Ascending aorta (tissue), 2 donors: ENCODE measurements at regions not wholly inside any gene's neighbourhood (a gene's known extent, or its start where the extent isn't known, plus 50 kb on each side); places are given as distances from the start of the nearest gene placed in this dataset.

Source experiments
- DNase-seq, 2 donors: peaks; one replicate each; pipeline ENCODE4 v3.0.0-alpha.2; 2019; ENCODE audit warnings: low spot score in 2 of 2
- H3K27ac ChIP-seq, 2 donors: fragments of 200-600 bp; sonication (generic); one replicate each; pipeline ENCODE4 v1.5.1; 2016 to 2017; ENCODE audit warnings: mild to moderate bottlenecking in 1 of 2
- H3K27me3 ChIP-seq: fragments of 200-600 bp; sonication (generic); one replicate; pipeline ENCODE4 v1.5.1; 2017
- H3K36me3 ChIP-seq, 2 donors: fragments of 200-600 bp; sonication (generic); one replicate each; pipeline ENCODE4 v1.5.1; 2016
- H3K4me1 ChIP-seq, 2 donors: fragments of 200-600 bp; sonication (generic); one replicate each; pipeline ENCODE4 v1.5.1; 2016 to 2017; ENCODE audit warnings: mild to moderate bottlenecking in 1 of 2
- H3K4me3 ChIP-seq, 2 donors: fragments of 200-600 bp; sonication (generic); one replicate each; pipeline ENCODE4 v1.5.1; 2016 to 2017; ENCODE audit warnings: mild to moderate bottlenecking in 1 of 2
- H3K9me3 ChIP-seq, 2 donors: fragments of 200-600 bp; sonication (generic); one replicate each; pipeline ENCODE4 v1.5.1; 2016
- intact Hi-C: fragments of 100-400 bp; cut with DNase I; formaldehyde crosslinking; loops from one replicate; pipeline ENCODE4 v1.15.1; 2023
- TF ChIP-seq, protein P1 (sequence below), 3 experiments: fragments of 200-600 bp in 2 of 3; fragments of 450-650 bp in 1 of 3; sonication (generic) in 2 of 3; IDR thresholded peaks; one replicate each; pipeline ENCODE4 v1.5.1; 2016 to 2019; ENCODE audit warnings: antibody characterized with exemption in 3 of 3, mild to moderate bottlenecking in 1 of 3, moderate library complexity in 1 of 3

DNA sequence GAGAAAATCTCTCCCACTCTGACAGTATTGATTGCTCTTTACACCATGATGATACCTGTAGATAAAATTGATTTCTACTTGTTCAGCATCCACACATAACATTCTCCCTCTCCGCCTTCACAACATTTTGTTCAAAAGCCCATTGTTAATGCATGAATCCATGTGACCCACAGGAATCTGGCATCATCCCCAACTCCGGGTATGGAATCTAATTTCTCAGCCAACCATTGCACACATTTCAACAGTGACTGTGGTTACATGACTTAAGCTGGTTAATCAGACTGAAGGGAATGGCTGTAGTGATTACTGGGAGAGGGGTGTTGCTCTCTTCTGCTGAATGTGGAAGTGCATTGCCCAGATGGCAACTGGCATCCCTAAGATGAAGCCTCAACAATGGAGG lies 161.4 kb upstream of the C16orf82 start:
- H3K36me3 ChIP-seq: no peaks in the 10 kb centered on the region
- H3K27ac ChIP-seq: no peak overlapping the region
- H3K4me3 ChIP-seq: no peak overlapping the region
- H3K4me1 ChIP-seq: no peaks in the 10 kb centered on the region
- TF ChIP-seq, protein P1, sequence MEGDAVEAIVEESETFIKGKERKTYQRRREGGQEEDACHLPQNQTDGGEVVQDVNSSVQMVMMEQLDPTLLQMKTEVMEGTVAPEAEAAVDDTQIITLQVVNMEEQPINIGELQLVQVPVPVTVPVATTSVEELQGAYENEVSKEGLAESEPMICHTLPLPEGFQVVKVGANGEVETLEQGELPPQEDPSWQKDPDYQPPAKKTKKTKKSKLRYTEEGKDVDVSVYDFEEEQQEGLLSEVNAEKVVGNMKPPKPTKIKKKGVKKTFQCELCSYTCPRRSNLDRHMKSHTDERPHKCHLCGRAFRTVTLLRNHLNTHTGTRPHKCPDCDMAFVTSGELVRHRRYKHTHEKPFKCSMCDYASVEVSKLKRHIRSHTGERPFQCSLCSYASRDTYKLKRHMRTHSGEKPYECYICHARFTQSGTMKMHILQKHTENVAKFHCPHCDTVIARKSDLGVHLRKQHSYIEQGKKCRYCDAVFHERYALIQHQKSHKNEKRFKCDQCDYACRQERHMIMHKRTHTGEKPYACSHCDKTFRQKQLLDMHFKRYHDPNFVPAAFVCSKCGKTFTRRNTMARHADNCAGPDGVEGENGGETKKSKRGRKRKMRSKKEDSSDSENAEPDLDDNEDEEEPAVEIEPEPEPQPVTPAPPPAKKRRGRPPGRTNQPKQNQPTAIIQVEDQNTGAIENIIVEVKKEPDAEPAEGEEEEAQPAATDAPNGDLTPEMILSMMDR (IDR thresholded peaks at IDR 0.05): no peak
- no peaks in the 10 kb centered on the region for H3K27me3 ChIP-seq
- no peak for DNase-seq
- H3K9me3 ChIP-seq: no peaks in the 10 kb centered on the region
- intact Hi-C loops: no loop called here

DNA sequence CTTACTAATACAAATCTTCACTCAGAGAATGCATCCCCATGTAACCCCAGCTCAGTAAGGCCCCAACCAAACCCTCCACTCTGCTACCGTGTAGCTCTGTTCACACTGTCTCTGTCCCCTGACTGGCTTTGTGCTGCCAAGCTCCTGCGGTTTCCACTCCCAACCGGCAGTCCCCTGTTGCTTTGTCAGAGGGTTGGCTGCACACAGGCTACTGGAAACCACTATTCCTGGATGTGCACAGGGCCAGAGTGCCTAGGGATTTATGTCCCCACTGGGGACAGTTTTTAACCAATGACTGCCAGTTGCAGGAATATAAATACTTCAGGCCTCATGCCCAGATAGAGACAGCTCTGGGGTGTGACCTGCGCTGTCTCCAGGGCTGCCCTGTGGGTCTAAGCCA lies 157.1 kb upstream of the C16orf82 start:
- H3K36me3 ChIP-seq: no peaks in the 10 kb centered on the region
- intact Hi-C loops: no loop called here
- H3K4me1 ChIP-seq: no peaks in the 10 kb centered on the region
- H3K27me3 ChIP-seq: no peaks in the 10 kb centered on the region
- no peaks in the 10 kb centered on the region for H3K9me3 ChIP-seq
- no peak overlapping the region for H3K27ac ChIP-seq
- TF ChIP-seq, protein P1 (IDR thresholded peaks at IDR 0.05): no peak
- no peak for DNase-seq
- no peak overlapping the region for H3K4me3 ChIP-seq

DNA sequence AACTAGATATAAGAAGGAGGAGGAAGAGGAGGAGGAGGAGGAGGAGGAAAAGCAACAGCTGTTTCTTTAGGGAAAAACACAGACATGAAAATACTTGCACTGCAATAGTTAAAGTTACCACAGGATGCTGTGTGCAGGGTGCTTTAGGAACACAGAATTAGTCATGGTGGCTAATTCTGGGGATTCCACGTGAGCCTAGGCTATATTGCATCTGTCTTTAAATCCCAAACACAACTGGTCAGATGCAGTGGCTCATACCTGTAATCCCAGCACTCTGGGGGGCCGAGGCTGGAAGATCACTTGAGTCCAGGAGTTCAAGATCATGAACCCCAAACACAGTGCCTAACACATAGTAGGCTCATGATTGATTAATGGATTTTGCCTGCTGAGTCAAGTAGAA lies 155.3 kb upstream of the C16orf82 start:
- Histone ChIP-seq H3K36me3 (no peaks in the 10 kb centered on the region), H3K27ac (no peak overlapping the region), H3K27me3 (no peaks in the 10 kb centered on the region), H3K4me3 (no peak overlapping the region), H3K4me1 (no peaks in the 10 kb centered on the region), H3K9me3 (no peaks in the 10 kb centered on the region)
- DNase-seq: no peak
- intact Hi-C loops: no loop called here
- TF ChIP-seq, protein P1 (IDR thresholded peaks at IDR 0.05): no peak

DNA sequence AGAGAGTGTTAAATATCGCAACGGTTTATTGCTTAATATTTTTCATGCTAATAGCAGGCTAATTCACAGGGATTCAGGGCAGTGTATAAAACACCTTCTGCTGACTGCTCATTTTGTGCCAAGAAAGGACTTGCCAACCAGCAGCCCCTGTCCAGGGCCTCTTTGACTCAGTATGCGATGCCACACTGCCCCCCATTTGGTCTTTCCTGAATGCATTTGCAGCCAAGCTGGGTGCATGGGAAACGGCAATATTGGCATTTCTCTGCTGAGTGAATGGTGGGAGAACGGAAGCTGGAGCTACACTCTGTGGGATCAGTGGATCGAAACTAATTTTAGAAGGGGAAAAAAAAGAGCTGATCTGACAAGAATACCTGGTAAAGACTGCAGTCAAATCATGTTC lies 152.9 kb upstream of the C16orf82 start:
- Histone ChIP-seq H3K9me3 (no peaks in the 10 kb centered on the region), H3K36me3 (no peaks in the 10 kb centered on the region), H3K4me3 (no peak overlapping the region), H3K4me1 (no peaks in the 10 kb centered on the region), H3K27ac (no peak overlapping the region), H3K27me3 (no peaks in the 10 kb centered on the region)
- no peak for DNase-seq
- intact Hi-C loops: no loop called here
- TF ChIP-seq, protein P1 (IDR thresholded peaks at IDR 0.05): no peak

DNA sequence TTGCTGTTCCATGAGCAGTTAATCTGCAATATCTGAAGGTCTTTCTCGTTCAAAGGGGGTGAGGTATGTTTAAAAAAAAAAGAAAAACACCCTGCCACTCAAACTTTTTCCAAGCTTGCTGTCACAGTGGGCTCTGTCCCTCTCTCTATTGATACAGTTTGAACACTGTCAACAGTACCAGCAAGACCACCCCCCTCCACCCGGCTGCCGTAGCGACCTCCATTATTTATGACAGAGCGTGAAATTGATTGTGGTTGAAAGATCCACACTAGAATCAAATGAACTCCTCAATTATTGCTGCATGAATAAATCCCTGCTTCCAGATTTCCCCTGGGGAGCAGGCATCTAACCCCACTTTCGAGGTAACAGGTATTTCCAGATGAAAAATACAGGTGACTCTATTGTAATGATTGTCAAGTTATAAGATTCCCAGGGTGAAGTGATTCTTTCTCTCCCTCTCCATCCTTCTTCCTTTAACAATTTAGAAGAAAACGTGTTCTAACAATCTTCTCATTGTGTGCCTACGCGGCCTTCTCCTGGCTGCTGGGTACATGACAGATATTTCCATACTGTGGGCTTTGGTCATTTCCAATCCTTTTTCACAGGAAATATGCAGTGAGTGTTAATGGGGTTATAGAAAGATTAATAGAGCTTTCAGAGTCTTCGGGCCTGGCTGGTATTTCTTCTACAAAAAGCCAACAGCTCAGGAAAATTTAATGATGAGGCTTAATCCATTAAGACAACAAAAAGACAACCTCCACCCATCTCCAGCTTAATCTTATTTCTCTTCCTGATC lies 135.7 kb upstream of the C16orf82 start:
- Histone ChIP-seq H3K27me3 (no peaks in the 10 kb centered on the region), H3K27ac (no peak overlapping the region), H3K9me3 (no peaks in the 10 kb centered on the region), H3K4me1 (no peaks in the 10 kb centered on the region), H3K4me3 (no peak overlapping the region), H3K36me3 (no peaks in the 10 kb centered on the region)
- DNase-seq: no peak
- intact Hi-C loops: no loop called here
- TF ChIP-seq, protein P1 (IDR thresholded peaks at IDR 0.05): no peak
